A673 (cell line): ENCODE measurements at regions not wholly inside any gene's neighbourhood (a gene's known extent, or its start where the extent isn't known, plus 50 kb on each side); places are given as distances from the start of the nearest gene placed in this dataset.

Experiments used
- EZH2 ChIP-seq: fragments of 200-600 bp; sonication (generic); IDR thresholded peaks from 2 replicates; pipeline ENCODE4 v1.6.1; 2017; ENCODE audit warnings: borderline replicate concordance, low read depth, mild to moderate bottlenecking, mixed read lengths, antibody characterized with exemption, low read length; ENCODE audit not compliant: poor library complexity, severe bottlenecking
- TF ChIP-seq, protein P1 (sequence below): fragments of 300-800, 200-600 bp; sonication (generic); conservative IDR thresholded peaks from 2 replicates; pipeline ENCODE4 v1.5.1; 2017; ENCODE audit warnings: low read depth, mild to moderate bottlenecking, antibody characterized with exemption, low read length, moderate library complexity, mixed read lengths

- TF ChIP-seq, protein P1, sequence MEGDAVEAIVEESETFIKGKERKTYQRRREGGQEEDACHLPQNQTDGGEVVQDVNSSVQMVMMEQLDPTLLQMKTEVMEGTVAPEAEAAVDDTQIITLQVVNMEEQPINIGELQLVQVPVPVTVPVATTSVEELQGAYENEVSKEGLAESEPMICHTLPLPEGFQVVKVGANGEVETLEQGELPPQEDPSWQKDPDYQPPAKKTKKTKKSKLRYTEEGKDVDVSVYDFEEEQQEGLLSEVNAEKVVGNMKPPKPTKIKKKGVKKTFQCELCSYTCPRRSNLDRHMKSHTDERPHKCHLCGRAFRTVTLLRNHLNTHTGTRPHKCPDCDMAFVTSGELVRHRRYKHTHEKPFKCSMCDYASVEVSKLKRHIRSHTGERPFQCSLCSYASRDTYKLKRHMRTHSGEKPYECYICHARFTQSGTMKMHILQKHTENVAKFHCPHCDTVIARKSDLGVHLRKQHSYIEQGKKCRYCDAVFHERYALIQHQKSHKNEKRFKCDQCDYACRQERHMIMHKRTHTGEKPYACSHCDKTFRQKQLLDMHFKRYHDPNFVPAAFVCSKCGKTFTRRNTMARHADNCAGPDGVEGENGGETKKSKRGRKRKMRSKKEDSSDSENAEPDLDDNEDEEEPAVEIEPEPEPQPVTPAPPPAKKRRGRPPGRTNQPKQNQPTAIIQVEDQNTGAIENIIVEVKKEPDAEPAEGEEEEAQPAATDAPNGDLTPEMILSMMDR = no peak
- no peak for TF ChIP-seq EZH2
Measured at GRCh38 chr4:116628598-116628997, 456.8 kb downstream of the TRAM1L1 start.
